A549 (cell line): ENCODE measurements at regions not wholly inside any gene's neighbourhood (a gene's known extent, or its start where the extent isn't known, plus 50 kb on each side); places are given as distances from the start of the nearest gene placed in this dataset.

ENCODE experiments used
- CBX2 ChIP-seq: fragments of 200-600 bp; sonication (generic); IDR thresholded peaks from 2 replicates; pipeline ENCODE4 v1.6.1; 2016; ENCODE audit warnings: low read depth, mild to moderate bottlenecking, borderline replicate concordance
- CEBPB ChIP-seq, 2 experiments: fragments of >200 bp in 1 of 2; sonication (Bioruptor Twin) in 1 of 2; formaldehyde crosslinking in 1 of 2; IDR thresholded peaks; 2 replicates each; pipeline ENCODE4 v1.6.1; 2012 to 2016
- CHD2 ChIP-seq: fragments of 150-350 bp; IDR thresholded peaks from 2 replicates; pipeline ENCODE4 v1.6.1; 2014; ENCODE audit warnings: low read length; ENCODE audit not compliant: partially characterized antibody
- CTCF ChIP-seq: fragments of >200 bp; sonication (Bioruptor Twin); formaldehyde crosslinking; IDR thresholded peaks from 3 replicates; pipeline ENCODE4 v1.5.1; 2016
- HDAC2 ChIP-seq: fragments of 200-600 bp; sonication (generic); IDR thresholded peaks from 2 replicates; pipeline ENCODE4 v1.6.1; 2016
- HOXB13 ChIP-seq: fragments of 250-450 bp; sonication (Bioruptor Pico); IDR thresholded peaks from 2 replicates; pipeline ENCODE4 v1.5.0; 2020; ENCODE audit warnings: low read depth, mild to moderate bottlenecking, moderate library complexity
- JUNB ChIP-seq: fragments of >200 bp; sonication (Bioruptor Twin); formaldehyde crosslinking; IDR thresholded peaks from 2 replicates; pipeline ENCODE4 v1.6.1; 2016
- MAX ChIP-seq: IDR thresholded peaks from 2 replicates; pipeline ENCODE4 v1.6.1; 2012
- MYC ChIP-seq: IDR thresholded peaks from 2 replicates; pipeline ENCODE4 v1.6.1; 2012; ENCODE audit warnings: mild to moderate bottlenecking, inconsistent platforms, low read length, improper control_type of control experiment, borderline replicate concordance
- POLR2A ChIP-seq: IDR thresholded peaks from 2 replicates; pipeline ENCODE4 v1.6.1; 2012; ENCODE audit warnings: mild to moderate bottlenecking, low read length
- POLR2AphosphoS2 ChIP-seq: conservative IDR thresholded peaks from 2 replicates; pipeline ENCODE4 v1.6.1; 2012; ENCODE audit warnings: low read length, improper control_type of control experiment, inconsistent platforms
- REST ChIP-seq: fragments of 200-600 bp; sonication (generic); IDR thresholded peaks from 2 replicates; pipeline ENCODE4 v1.6.1; 2016; ENCODE audit warnings: antibody characterized with exemption, mild to moderate bottlenecking, moderate library complexity
- TP53 ChIP-seq: fragments of 250-450 bp; sonication (Bioruptor Pico); IDR thresholded peaks from 2 replicates; pipeline ENCODE4 v1.5.0; 2021; ENCODE audit warnings: mild to moderate bottlenecking, moderate library complexity
- ZSCAN20 ChIP-seq: fragments of 250-450 bp; sonication (Bioruptor Pico); IDR thresholded peaks from 2 replicates; pipeline ENCODE4 v1.8.0; 2022; ENCODE audit warnings: mild to moderate bottlenecking, moderate library complexity

GRCh38 chr11:112651386-112651785, 309.8 kb upstream of the NCAM1 start:
- TF ChIP-seq HDAC2: no peak
- no peak for TF ChIP-seq CTCF
- TF ChIP-seq POLR2A: no peak
- TF ChIP-seq MYC: no peak
- TF ChIP-seq JUNB: no peak
- TF ChIP-seq REST: no peak
- no peak for TF ChIP-seq TP53 (CRISPR knock-in tag)
- no peak for TF ChIP-seq MAX
- no peak for TF ChIP-seq ZSCAN20 (CRISPR knock-in tag)
- TF ChIP-seq CEBPB (IDR thresholded peaks at IDR 0.05): no peak
- no peak for TF ChIP-seq CHD2
- TF ChIP-seq HOXB13 (CRISPR knock-in tag): no peak
- TF ChIP-seq CBX2: no peak
- TF ChIP-seq POLR2AphosphoS2: no peak
